BJ (cell line): ENCODE measurements at regions not wholly inside any gene's neighbourhood (a gene's known extent, or its start where the extent isn't known, plus 50 kb on each side); places are given as distances from the start of the nearest gene placed in this dataset.

Experiments used
- CTCF ChIA-PET: fragments of 350-600 bp; formaldehyde crosslinking; extraction: SDS; loops from one replicate; lab custom pipeline; 2021; ENCODE audit warnings: antibody characterized with exemption, inconsistent platforms; lab: Yijun Ruan, JAX
- POLR2A ChIA-PET: fragments of 300-600 bp; sonication (Branson Sonifier 250); formaldehyde crosslinking; extraction: SDS; loops from one replicate; lab custom pipeline; 2021; ENCODE audit warnings: antibody characterized with exemption; lab: Charles Lee
- DNase-seq: peaks from one replicate; pipeline ENCODE4 v3.0.0-alpha.2; 2011; ENCODE audit warnings: low read depth
- H3K27me3 ChIP-seq: 2 replicates; pipeline ENCODE4 v1.6.0; 2011; ENCODE audit warnings: low read length; ENCODE audit not compliant: control insufficient read depth, insufficient read depth
- H3K36me3 ChIP-seq: 2 replicates; pipeline ENCODE4 v1.5.1; 2011; ENCODE audit warnings: low read length; ENCODE audit not compliant: control insufficient read depth, insufficient read depth
- H3K4me3 ChIP-seq: 2 replicates; pipeline ENCODE4 v1.5.1; 2011; ENCODE audit warnings: low read depth, mild to moderate bottlenecking, control low read depth, low read length
- TF ChIP-seq, protein P1 (sequence below): IDR thresholded peaks from 2 replicates; pipeline ENCODE4 v1.5.1; 2011; ENCODE audit warnings: low read depth, mild to moderate bottlenecking, control low read depth, inconsistent platforms, low read length, moderate library complexity; ENCODE audit not compliant: insufficient read depth

DNA sequence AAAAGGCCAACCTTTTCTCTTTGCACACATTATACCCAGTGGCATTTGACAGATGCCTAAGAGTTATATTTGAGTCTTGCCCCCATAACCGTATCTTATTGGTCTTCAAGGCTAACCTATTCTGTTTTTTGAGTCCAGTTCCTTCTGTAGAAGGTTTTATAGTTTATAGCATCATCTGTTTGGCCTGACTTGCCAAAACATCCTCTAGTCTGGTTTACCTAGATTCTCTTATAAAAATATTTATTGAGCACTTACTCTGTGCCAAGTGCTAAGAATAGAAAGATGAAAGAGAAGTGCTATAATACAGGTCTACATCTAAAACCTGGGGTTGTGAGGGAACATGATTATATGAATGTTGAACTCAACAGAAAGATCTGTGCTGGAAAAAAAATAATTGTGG lies 55.9 kb upstream of the PIP4K2A start:
- POLR2A ChIA-PET: interaction anchor here (0.6 kb wide), 1 partner anchor 10 kb away, joined by 5 read pairs; no protein-coding TSS in a partner anchor
- TF ChIP-seq, protein P1, sequence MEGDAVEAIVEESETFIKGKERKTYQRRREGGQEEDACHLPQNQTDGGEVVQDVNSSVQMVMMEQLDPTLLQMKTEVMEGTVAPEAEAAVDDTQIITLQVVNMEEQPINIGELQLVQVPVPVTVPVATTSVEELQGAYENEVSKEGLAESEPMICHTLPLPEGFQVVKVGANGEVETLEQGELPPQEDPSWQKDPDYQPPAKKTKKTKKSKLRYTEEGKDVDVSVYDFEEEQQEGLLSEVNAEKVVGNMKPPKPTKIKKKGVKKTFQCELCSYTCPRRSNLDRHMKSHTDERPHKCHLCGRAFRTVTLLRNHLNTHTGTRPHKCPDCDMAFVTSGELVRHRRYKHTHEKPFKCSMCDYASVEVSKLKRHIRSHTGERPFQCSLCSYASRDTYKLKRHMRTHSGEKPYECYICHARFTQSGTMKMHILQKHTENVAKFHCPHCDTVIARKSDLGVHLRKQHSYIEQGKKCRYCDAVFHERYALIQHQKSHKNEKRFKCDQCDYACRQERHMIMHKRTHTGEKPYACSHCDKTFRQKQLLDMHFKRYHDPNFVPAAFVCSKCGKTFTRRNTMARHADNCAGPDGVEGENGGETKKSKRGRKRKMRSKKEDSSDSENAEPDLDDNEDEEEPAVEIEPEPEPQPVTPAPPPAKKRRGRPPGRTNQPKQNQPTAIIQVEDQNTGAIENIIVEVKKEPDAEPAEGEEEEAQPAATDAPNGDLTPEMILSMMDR: no peak
- H3K4me3 ChIP-seq: no peak overlapping the region
- CTCF ChIA-PET: no interaction called here
- no peaks in the 10 kb centered on the region for H3K36me3 ChIP-seq
- H3K27me3 ChIP-seq: peaks cover 2% of the 10 kb centered on the region; the same call in 1 of the 2 replicates
- no peak for DNase-seq

DNA sequence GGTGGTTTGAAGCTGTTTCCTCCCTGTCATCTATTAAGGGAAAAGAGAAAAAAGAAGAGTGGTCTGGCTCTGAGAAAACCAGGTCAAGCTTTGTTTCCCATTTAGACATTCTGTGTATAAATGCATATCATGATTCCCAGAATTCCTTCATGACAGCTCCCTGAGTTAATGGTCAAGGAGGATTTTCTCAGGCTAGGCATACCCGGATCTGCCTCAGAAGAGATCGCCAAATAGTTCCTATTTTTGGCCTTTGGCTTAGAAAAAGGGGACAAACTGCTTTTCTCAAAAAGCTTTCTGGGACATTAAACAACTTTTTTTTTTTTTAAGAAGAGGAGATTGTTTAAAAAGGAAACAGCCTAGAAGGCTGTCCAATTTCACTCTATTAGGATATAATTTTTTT lies 53.5 kb upstream of the PIP4K2A start:
- TF ChIP-seq, protein P1: no peak
- H3K4me3 ChIP-seq: no peak overlapping the region
- DNase-seq: no peak
- POLR2A ChIA-PET: no interaction called here
- H3K27me3 ChIP-seq: peaks cover 2% of the 10 kb centered on the region; the same call in 1 of the 2 replicates
- no peaks in the 10 kb centered on the region for H3K36me3 ChIP-seq
- CTCF ChIA-PET: interaction anchor here (1.1 kb wide), 1 partner anchor 19 kb away, joined by 3 read pairs; no protein-coding TSS in a partner anchor

DNA sequence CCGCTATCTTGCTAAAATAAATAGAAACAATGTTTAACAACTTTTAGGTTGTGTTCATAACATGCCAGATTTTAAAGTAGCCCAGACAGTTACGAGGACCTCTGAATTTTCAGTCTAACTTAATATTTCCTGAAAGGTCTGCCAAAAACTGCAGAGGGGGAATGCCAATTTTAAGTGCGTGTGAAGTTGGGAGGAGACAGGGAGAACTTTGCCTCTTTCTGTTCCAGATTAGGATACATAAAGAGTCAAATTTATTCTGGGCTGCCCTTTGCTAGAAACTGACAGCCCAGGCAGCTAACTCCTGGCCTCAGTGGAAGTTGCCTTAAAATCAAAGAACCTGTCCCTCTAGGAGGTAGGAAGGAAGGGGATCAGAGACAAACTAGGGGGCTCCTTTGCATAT lies 52.3 kb upstream of the PIP4K2A start:
- TF ChIP-seq, protein P1: no peak
- Histone ChIP-seq H3K36me3 (no peaks in the 10 kb centered on the region), H3K4me3 (no peak overlapping the region), H3K27me3 (peaks cover 2% of the 10 kb centered on the region; the same call in 1 of the 2 replicates)
- CTCF ChIA-PET: interaction anchor here (1.1 kb wide), 1 partner anchor 18 kb away, joined by 3 read pairs; no protein-coding TSS in a partner anchor
- DNase-seq: no peak
- POLR2A ChIA-PET: no interaction called here

DNA sequence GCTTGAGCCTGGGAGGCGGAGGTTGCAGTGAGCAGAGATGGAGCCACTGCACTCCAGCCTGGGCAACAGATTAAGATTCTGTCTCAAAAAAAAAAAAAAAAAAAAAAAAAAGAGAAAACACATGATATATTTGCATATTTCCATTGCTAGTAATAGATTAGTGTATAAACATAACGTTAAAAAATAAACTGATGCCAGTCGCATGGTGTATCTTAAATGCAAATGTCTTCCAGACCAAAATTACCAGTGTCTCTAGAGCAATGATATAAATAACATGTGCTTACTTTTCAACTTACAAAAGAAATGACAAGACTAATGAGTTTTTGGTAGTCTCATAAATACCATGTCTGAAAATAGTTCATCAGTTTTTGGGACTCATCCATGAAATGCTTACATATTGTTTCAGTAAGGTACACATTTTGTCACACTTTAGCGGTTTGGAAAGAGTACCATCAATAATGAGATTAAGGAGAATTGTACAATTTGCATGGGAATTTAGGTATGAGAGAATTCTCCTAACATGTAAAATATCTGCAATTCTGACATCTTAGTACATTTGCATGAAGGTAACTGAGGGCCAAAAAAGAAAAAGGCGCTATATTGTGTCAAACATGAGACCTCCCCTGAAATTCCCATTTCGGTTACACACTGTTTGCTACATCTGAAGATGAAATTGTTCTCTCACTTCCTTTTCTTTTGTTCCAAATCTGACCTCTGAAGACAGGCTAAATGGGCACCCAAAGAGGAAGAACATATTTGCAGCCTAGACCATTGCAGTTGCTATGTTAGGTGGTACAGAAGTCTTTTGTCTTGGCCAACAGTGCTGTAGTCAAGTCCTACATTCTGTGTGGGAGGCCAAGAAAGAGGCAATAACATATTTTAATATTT lies 51.5 kb upstream of the PIP4K2A start:
- TF ChIP-seq, protein P1: no peak
- CTCF ChIA-PET: no interaction called here
- DNase-seq: no peak
- POLR2A ChIA-PET: no interaction called here
- no peaks in the 10 kb centered on the region for H3K36me3 ChIP-seq
- peaks cover 2% of the 10 kb centered on the region; the same call in 1 of the 2 replicates for H3K27me3 ChIP-seq
- no peak overlapping the region for H3K4me3 ChIP-seq

DNA sequence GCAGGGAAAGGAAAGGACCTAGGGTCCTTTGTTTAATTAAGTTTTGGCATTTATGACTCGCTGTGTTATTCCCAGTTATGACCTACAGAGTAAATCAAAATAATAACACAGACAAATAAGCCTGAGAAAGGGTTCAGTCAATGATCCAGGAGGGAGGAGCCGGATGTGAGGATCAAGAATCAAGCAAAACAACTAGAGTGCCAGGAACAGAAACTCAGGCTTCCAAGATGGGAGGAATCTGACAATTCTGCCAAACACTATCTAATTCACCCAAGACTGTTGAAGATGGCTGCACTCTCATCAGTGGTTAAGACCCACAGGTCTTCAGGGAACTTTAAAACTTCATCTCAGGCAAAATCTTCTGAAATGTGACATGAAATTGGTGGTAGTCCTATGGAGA lies 50.3 kb upstream of the PIP4K2A start:
- POLR2A ChIA-PET: no interaction called here
- H3K27me3 ChIP-seq: peaks cover 2% of the 10 kb centered on the region; the same call in 1 of the 2 replicates
- no peak overlapping the region for H3K4me3 ChIP-seq
- no peaks in the 10 kb centered on the region for H3K36me3 ChIP-seq
- no peak for DNase-seq
- TF ChIP-seq, protein P1: no peak
- CTCF ChIA-PET: no interaction called here
